GM08714 (cell line): ENCODE measurements at regions not wholly inside any gene's neighbourhood (a gene's known extent, or its start where the extent isn't known, plus 50 kb on each side); places are given as distances from the start of the nearest gene placed in this dataset.

ENCODE experiments used
- H3K4me3 ChIP-seq: fragments of 200-500 bp; sonication (Bioruptor generic); 2 replicates; pipeline ENCODE4 v1.5.1; 2014; ENCODE audit warnings: mild to moderate bottlenecking, low read length, inconsistent platforms
- ZNF274 ChIP-seq: IDR thresholded peaks from 2 replicates; pipeline ENCODE4 v1.6.1; 2012; ENCODE audit warnings: mild to moderate bottlenecking, low read depth, low read length

DNA sequence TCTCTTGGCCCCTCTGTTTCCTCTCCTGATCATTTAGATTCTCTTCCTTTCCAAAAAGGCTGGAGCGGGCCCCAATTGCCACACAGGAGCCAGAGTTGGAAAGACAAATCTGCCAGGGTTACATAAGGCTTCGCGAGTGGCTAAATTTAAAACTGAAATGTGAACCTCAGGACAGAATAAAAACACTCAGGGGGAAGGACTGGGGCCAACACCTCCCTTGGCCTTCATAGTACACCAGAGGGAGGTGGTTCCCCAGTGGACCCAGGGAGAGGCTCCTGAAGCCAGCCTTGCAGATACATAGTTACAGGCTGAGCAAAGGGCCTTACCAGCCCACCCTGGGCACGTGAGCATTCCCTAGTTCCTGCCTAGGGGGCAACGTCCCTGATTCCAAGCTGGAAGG is 150.1 kb downstream of the MN1 start:
- no peak for TF ChIP-seq ZNF274
- H3K4me3 ChIP-seq = no peak overlapping the region

GRCh38 chr22:27654546-27655445 is 146.8 kb downstream of the MN1 start:
- no peak for TF ChIP-seq ZNF274
- H3K4me3 ChIP-seq = no peak overlapping the region

- H3K4me3 ChIP-seq = no peak overlapping the region
- no peak for TF ChIP-seq ZNF274
These were observed 145.9 kb downstream of the MN1 start for GRCh38 chr22:27655582-27656185.

GRCh38 chr22:27656970-27657369 is 144.6 kb downstream of the MN1 start:
- no peak for TF ChIP-seq ZNF274
- H3K4me3 ChIP-seq = no peak overlapping the region

- TF ChIP-seq ZNF274 = no peak
- no peak overlapping the region for H3K4me3 ChIP-seq
These were observed 141.2 kb downstream of the MN1 start for GRCh38 chr22:27660306-27660705.

GRCh38 chr22:27662359-27663301 is 138.9 kb downstream of the MN1 start:
- H3K4me3 ChIP-seq = no peak overlapping the region
- TF ChIP-seq ZNF274 = no peak

DNA sequence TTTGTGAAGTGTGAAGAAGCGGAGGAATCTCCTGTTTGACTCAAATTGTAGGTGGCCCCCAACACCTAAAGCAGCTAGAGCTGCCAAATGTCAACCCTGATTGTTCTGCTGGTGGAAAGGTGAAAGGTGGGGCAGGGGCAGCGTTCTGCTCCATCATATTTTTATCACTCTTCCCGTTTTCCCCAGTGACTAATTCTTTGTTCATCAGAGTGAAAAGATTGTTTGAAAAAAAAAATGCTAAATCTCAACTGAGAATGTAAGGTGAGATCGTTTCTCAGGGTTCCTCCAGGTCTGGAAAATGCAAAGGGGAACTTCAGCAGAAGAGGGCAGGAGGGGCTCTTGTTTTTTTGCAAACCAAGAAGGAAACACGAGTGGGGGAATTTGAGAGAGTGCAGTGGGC is 137.7 kb downstream of the MN1 start:
- no peak for TF ChIP-seq ZNF274
- no peak overlapping the region for H3K4me3 ChIP-seq

- TF ChIP-seq ZNF274 = no peak
- no peak overlapping the region for H3K4me3 ChIP-seq
These were observed 135.1 kb downstream of the MN1 start for GRCh38 chr22:27666272-27666997.

- TF ChIP-seq ZNF274 = no peak
- H3K4me3 ChIP-seq = no peak overlapping the region
These were observed 134.3 kb downstream of the MN1 start for GRCh38 chr22:27667121-27667843.

DNA sequence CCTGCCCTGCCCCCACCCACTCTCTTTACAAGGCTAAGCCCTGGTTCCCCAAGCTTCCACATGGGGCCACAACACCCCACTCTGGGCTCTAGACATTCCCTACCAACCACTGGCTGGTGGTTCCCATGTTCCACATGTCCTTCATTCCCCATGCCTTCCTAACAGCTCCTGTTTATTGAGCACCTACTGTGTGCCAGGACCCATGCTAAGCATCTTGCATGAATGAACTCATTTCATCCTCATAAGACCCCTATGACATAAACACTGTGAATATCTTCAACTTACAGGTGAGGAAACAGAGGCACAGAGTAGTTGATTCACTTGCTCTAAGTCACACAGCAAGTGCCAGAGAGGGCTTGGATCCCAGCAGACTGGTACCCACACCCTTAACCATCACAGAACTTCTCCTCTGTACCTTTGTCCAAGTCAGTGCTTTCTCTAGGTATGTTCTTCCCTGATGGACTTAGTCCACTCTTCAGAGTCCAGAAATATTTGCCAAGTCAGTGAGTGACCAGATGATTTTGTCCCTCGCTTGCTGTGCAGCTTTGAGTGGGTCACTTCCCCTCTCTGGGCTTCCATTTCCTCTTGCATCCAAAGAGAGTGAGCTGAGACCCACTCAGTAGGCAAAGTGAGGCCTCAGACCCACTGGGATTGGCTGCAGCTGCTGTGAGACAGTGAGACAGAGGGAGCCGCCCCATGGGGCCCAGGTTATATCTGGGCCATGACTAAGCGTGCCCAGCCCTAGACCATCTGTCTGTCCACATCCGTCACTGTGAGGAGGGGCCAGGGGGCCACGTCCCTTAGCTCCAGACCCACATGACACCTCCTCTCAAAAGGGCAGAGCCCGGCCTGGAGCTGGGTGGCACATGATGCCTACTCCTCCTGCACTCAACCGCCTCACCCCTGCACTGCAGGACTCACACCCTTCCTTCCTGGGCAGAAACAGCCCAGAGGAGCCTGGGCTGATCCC is 132.4 kb downstream of the MN1 start:
- no peak overlapping the region for H3K4me3 ChIP-seq
- TF ChIP-seq ZNF274 = no peak

- no peak for TF ChIP-seq ZNF274
- no peak overlapping the region for H3K4me3 ChIP-seq
These were observed 131.6 kb downstream of the MN1 start for GRCh38 chr22:27669798-27670599.
